Hepatocyte (in vitro differentiated cells): ENCODE measurements at regions not wholly inside any gene's neighbourhood (a gene's known extent, or its start where the extent isn't known, plus 50 kb on each side); places are given as distances from the start of the nearest gene placed in this dataset.

Source experiments
- CTCF ChIP-seq: fragments of 200-600 bp; sonication (generic); IDR thresholded peaks from 2 replicates; pipeline ENCODE4 v1.5.1; 2016; ENCODE audit warnings: antibody characterized with exemption, mild to moderate bottlenecking; ENCODE audit not compliant: poor library complexity
- EZH2 ChIP-seq: fragments of 200-600 bp; sonication (generic); IDR thresholded peaks from 2 replicates; pipeline ENCODE4 v1.6.1; 2016; ENCODE audit warnings: antibody characterized with exemption, mild to moderate bottlenecking, borderline replicate concordance

- no peak for TF ChIP-seq EZH2
- TF ChIP-seq CTCF: no peak
Measured at GRCh38 chr21:16571594-16571993, 841.8 kb downstream of the USP25 start.
